ENCODE measurements at regions not wholly inside any gene's neighbourhood (a gene's known extent, or its start where the extent isn't known, plus 50 kb on each side); places are given as distances from the start of the nearest gene placed in this dataset.

DNA sequence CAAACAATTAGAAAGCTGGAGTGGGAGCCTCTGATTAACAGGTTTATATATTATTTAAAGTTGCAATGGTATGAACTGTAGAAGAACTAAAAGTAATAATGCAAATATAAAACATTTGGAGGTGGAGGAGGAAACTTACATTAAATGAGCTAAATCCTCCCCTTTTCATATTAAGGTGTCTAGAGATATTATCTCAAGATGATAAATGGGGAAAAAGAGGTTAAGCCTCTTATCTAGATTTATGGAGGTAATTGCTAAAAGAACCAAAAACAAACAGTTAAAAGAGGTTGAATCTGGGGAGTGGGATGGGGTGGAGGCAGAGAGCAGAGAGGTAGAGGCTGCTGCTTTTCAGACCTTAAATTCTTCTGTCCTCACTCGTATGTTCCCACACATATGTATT, 147.8 kb upstream of the SLC24A2 start:
- Histone ChIP-seq H2BK15ac (ENCODE audit: low read depth, low read length) (no peak overlapping the region), H4K8ac (ENCODE audit: low read depth in 2 of 2, low read length in 2 of 2) (no peak overlapping the region), H3K23ac (ENCODE audit: low read depth, low read length) (no peak overlapping the region), H4K20me1 (ENCODE audit: insufficient read depth, low read length) (no peaks in the 10 kb centered on the region), H3K27ac (ENCODE audit: insufficient read depth, low read length) (no peak overlapping the region), H3K36me3 (ENCODE audit: control insufficient read depth, insufficient read depth, low read length) (no peaks in the 10 kb centered on the region), H2AK5ac (ENCODE audit: low read depth, low read length) (no peak overlapping the region), H2AFZ (replicated peaks; ENCODE audit: low read length, poor library complexity) (no peak overlapping the region), H3K27me3 (ENCODE audit: control insufficient read depth, insufficient read depth, low read length) (peaks cover 3% of the 10 kb centered on the region; the same call in 1 of the 2 replicates), H2BK5ac (ENCODE audit: low read depth, low read length, poor library complexity, severe bottlenecking) (no peak overlapping the region), H3K4me1 (ENCODE audit: control insufficient read depth, insufficient read depth, low read length) (no peaks in the 10 kb centered on the region), H4K91ac (ENCODE audit: insufficient read depth, low read depth, low read length) (no peak overlapping the region), H3K14ac (replicated peaks; ENCODE audit: low read depth, low read length) (no peak overlapping the region), H2BK120ac (ENCODE audit: low read depth, low read length) (no peak overlapping the region), H3K56ac (ENCODE audit: extremely low read depth, insufficient read depth, low read length) (no peak overlapping the region), H3K4ac (ENCODE audit: low read depth, low read length) (no peak overlapping the region), H3K4me2 (ENCODE audit: low read depth, low read length) (no peak overlapping the region), H2BK20ac (ENCODE audit: low read depth, low read length) (no peak overlapping the region), H2AK9ac (replicated peaks; ENCODE audit: low read depth, low read length, poor library complexity) (no peak overlapping the region), H3K9ac (ENCODE audit: low read depth, low read length) (no peak overlapping the region), H3K18ac (ENCODE audit: low read depth, low read length) (no peak overlapping the region), H3K9me1 (ENCODE audit: insufficient read depth, low read length) (no peaks in the 10 kb centered on the region; the same call in 1 of the 2 replicates), H3K4me3 (ENCODE audit: insufficient read depth, low read depth, low read length) (no peak overlapping the region), H3K79me1 (ENCODE audit: low read depth in 1 of 2, low read length in 2 of 2) (no peaks in the 10 kb centered on the region), H3K9me3 (ENCODE audit: control insufficient read depth, insufficient read depth, low read length) (no peaks in the 10 kb centered on the region), H4K5ac (ENCODE audit: low read depth, low read length) (no peak overlapping the region)
- no CpG with 5 or more reads among the region's 1 CpG for WGBS, 2 experiments (ENCODE audit: extremely low coverage in 2 of 2, insufficient read length in 1 of 2)
- ATAC-seq (ENCODE audit: low read depth) = no peak
- no peak for TF ChIP-seq RAD21 (IDR thresholded peaks at IDR 0.05; ENCODE audit: low read length)
- TF ChIP-seq SMC3 (IDR thresholded peaks at IDR 0.05; ENCODE audit: low read depth, low read length) = no peak
- TF ChIP-seq, protein P1, sequence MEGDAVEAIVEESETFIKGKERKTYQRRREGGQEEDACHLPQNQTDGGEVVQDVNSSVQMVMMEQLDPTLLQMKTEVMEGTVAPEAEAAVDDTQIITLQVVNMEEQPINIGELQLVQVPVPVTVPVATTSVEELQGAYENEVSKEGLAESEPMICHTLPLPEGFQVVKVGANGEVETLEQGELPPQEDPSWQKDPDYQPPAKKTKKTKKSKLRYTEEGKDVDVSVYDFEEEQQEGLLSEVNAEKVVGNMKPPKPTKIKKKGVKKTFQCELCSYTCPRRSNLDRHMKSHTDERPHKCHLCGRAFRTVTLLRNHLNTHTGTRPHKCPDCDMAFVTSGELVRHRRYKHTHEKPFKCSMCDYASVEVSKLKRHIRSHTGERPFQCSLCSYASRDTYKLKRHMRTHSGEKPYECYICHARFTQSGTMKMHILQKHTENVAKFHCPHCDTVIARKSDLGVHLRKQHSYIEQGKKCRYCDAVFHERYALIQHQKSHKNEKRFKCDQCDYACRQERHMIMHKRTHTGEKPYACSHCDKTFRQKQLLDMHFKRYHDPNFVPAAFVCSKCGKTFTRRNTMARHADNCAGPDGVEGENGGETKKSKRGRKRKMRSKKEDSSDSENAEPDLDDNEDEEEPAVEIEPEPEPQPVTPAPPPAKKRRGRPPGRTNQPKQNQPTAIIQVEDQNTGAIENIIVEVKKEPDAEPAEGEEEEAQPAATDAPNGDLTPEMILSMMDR (conservative IDR thresholded peaks at IDR 0.05; ENCODE audit: low read depth, low read length) = no peak
- no peak for TF ChIP-seq BHLHE40 (IDR thresholded peaks at IDR 0.05; ENCODE audit: low read depth, low read length)
- no peak for TF ChIP-seq CHD1 (IDR thresholded peaks at IDR 0.05; ENCODE audit: low read depth, low read length)
- TF ChIP-seq MAZ (IDR thresholded peaks at IDR 0.05; ENCODE audit: borderline replicate concordance, low read depth, low read length) = no peak
- TF ChIP-seq FOS (IDR thresholded peaks at IDR 0.05; ENCODE audit: low read depth, low read length) = no peak
- TF ChIP-seq, protein P2, sequence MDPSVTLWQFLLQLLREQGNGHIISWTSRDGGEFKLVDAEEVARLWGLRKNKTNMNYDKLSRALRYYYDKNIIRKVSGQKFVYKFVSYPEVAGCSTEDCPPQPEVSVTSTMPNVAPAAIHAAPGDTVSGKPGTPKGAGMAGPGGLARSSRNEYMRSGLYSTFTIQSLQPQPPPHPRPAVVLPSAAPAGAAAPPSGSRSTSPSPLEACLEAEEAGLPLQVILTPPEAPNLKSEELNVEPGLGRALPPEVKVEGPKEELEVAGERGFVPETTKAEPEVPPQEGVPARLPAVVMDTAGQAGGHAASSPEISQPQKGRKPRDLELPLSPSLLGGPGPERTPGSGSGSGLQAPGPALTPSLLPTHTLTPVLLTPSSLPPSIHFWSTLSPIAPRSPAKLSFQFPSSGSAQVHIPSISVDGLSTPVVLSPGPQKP (IDR thresholded peaks at IDR 0.05; ENCODE audit: borderline replicate concordance, low read depth, low read length) = no peak
- TF ChIP-seq CEBPB (IDR thresholded peaks at IDR 0.05; ENCODE audit: low read depth, low read length) = no peak
- TF ChIP-seq RFX5 (IDR thresholded peaks at IDR 0.05; ENCODE audit: low read depth, low read length) = no peak
- intact Hi-C loops (cut with micrococcal nuclease) (no loop called here), in situ Hi-C loops (cut with MboI; ENCODE audit: low sequenced_read_pairs) (no loop called here), dilution Hi-C loops (cut with HindIII; ENCODE audit: low sequenced_read_pairs, unreplicated experiment) (no loop called here)
- ChIA-PET POLR2A (ENCODE audit: unreplicated experiment) (no interaction called here), CTCF (interaction anchor here (0.7 to 1.0 kb wide), 2 partner anchors 10 to 343 kb away, joined by 3 read pairs; no protein-coding TSS in a partner anchor)
- no peak for DNase-seq
- no TSS peak for BruUV-seq (replicated peaks)
